Mammary epithelial cell (primary cell): ENCODE measurements at regions not wholly inside any gene's neighbourhood (a gene's known extent, or its start where the extent isn't known, plus 50 kb on each side); places are given as distances from the start of the nearest gene placed in this dataset.

Experiments
- CTCF ChIP-seq, 2 donors: IDR thresholded peaks in 1 of 2; conservative IDR thresholded peaks in 1 of 2; 2 replicates each; pipeline ENCODE4 v1.5.1; 2011 to 2012; ENCODE audit warnings: inconsistent platforms in 2 of 2, low read length in 2 of 2, mild to moderate bottlenecking in 2 of 2, control low read depth in 1 of 2, low read depth in 1 of 2; ENCODE audit not compliant: insufficient read depth in 1 of 2; ENCODE audit errors: extremely low read depth in 1 of 2
- EZH2 ChIP-seq: IDR thresholded peaks from 2 replicates; pipeline ENCODE4 v1.6.1; 2012; ENCODE audit warnings: low read length, inconsistent platforms, borderline replicate concordance

GRCh38 chr2:195367809-195368208 lies 289.2 kb upstream of the SLC39A10 start:
- TF ChIP-seq CTCF (conservative IDR thresholded peaks at IDR 0.05 in 1 of 2, IDR thresholded peaks at IDR 0.05 in 1 of 2; ENCODE audit: extremely low read depth in 1 of 2, insufficient read depth in 1 of 2, low read depth in 1 of 2, low read length in 2 of 2) (no peak), EZH2 (no peak)
